SKM-1 (cell line): ENCODE measurements at regions not wholly inside any gene's neighbourhood (a gene's known extent, or its start where the extent isn't known, plus 50 kb on each side); places are given as distances from the start of the nearest gene placed in this dataset.

Source experiments
- DNase-seq: peaks from one replicate; lab custom pipeline; 2025; ENCODE audit not compliant: unreplicated experiment; lab: John Stamatoyannopoulos, UW

DNA sequence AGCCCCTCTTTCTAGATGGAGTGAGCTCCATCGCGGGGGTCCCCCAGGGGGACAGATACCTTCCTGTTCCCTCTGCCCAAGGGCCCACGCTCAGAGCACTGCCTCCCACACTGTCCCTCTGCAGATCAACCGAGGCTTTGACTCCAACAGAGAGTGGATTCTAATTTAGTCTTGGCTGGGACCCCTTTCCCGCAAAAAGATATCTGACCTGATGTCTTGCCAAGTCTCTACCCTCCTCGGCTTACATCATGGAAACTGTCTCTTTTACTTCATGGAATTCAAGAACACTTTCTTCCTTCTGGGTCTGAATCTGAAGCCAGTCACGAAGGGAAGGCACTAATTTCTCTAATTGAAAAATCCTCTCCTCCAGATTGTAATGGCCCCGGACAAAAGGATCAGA, 278.0 kb downstream of the BMP7 start:
- DNase-seq: no peak

DNA sequence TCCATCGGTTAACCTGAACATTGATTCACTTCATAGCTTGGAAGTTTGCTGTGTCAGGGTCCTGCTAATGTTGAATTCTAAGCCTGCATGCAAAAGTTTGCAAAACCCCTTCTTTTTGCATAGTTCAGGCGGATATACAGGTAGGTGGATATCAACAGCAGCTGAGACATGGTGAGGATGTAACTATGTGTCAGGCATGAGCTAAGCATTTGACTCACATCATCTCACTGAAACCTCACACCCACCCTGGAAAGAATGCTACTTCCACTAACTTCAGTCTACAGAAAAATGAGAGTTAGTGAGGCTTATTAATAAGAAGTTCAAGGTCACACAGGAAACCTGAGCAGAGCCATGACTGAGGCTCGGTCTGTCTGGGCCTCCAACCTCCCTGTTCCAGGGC, 276.9 kb downstream of the BMP7 start:
- DNase-seq: no peak

DNA sequence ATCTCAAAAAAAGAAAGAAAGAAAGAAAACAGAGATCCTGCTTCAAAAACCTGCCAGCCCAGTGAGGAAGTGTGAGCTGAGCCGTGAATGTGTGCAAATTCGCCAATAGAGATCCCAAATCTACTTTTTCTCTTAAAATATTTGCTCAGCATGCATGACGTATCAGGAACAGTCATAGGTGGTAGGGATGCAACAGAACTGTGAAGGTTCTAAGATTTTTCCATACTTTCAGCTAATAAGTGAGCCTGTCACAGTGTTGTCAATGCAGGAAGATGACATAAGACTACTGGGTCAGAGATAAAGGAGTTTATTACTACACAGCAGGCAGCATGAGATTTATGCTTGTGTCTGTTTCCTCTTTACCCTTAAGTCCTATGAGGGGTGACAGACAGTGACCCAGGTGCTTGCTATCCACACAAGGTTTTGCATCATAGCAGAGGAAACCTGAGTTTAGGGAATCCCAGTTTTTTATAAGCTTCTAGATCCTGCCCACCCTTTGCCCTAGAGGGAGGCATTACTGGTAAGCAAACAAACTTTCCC, 273.4 kb downstream of the BMP7 start:
- DNase-seq: no peak

DNA sequence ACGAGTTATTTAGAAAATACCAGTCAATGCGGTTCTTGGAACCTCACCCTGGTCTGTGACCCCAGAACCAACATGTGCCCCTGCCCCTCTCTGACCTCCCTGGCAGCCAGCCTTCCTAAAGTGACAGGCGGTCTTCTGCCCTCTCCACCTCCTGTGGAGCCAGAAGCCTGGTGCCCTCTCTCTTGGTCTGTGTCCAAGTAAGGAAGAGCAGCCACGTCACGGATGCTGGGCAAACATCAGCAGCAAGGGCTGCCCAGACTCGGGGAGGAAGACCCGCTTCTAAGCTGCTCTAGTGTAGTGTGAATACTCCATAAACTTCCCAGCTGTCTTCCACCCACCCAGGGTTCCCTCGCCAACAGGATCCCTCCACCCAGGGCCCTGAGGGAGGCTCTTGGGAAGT, 272.4 kb downstream of the BMP7 start:
- no peak for DNase-seq

DNA sequence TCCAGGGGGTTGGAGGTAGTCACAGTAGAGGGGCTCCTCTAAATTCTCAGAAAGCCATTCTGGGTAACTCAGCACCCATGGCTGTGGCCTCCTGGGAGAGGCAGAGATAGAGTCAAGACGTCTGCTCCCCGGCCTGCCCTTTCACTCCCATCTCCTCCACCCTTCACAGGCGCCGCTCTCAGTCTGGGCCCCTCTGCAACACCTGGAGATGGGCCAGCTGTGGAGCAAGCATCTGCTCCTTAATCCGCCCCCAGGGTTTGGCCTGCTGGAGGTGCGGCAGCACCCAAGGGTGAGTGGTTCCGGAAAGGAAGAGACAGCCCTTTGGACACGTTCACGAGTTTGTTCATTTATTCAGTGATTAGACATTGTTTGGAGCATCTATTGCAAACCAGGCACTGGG, 271.3 kb downstream of the BMP7 start:
- no peak for DNase-seq

DNA sequence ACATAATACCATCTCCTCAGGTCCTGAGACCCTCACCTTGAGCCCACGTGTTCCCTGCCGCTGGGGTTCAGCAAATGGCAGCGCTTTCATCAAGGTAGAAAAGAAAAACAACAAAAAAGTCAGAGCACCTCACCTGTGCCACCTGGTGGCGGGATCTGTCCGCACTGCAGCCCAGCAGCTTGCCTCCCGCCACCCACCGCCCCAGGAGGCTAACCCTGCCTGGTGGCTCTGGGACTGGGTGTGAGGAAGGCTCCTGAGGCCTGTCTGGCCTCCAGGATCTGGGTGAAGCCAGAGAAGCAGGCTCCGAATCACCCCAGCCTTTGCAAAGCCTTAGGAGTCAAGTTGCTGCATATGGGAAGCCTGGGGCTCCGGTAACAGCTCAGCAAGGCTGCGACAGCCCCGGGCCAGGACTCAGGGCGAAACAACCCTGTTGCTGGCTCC, 270.8 kb downstream of the BMP7 start:
- no peak for DNase-seq

DNA sequence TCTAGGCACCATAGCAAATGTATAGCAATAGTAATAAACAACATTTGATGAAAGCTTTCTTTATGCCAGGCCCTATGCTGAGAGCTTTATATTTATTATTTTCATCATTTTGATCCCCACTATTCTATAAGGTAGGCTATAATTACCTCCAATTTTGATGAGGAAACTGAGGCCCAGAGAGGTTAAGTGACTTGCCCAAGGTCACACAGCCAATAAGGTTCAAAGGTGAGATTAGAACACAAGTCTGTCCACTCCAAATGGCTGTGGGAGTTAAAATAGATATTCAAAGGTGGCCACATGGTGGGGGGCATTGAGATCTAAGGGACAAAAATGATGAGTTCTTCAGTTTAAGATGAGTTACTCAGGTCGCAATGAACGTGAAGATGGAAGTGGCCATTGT, 269.9 kb downstream of the BMP7 start:
- no peak for DNase-seq

DNA sequence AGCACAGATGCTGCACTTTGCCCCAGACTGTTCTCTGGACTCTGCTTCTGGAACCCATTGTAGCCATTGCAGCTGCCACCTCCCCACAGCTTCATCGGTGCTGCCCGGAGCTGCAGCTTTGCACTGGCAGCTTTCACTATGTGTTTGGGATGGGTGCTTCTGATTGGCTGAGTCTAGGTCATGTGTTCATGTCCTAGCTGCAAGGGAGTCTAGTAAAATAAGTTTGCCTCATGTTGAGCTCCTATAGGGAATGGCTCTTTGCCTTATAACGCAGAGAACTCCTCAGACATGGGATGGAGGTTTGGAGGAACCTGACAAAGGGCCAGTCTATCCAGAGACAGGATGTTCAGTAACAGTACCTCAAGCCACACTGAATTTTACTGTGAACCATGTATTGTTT, 268.0 kb downstream of the BMP7 start:
- no peak for DNase-seq

DNA sequence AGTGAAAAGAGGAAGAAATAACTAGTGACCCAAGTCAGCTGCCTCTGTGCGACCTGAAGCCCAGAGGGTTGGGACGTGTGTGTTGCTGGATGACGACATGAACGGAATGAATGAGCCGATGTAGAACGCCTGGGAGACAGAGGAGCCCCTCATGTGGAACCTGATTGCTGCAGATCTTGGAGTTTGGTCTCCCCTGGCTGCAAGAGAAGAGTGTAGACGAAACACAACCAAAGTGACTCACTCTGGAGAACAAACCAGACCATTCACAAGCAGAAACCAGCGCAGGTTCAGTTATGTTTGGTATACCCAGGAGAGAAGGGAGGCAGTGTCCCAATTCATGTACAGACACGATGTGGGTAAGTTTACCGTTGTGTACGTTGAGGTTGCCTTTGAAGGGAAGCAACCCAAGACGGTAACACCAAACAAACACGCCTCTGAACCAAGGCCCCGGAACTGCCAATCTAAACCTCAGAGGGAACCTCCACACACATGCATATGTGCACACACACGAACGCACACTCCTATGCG, 265.9 kb downstream of the BMP7 start:
- DNase-seq: no peak

DNA sequence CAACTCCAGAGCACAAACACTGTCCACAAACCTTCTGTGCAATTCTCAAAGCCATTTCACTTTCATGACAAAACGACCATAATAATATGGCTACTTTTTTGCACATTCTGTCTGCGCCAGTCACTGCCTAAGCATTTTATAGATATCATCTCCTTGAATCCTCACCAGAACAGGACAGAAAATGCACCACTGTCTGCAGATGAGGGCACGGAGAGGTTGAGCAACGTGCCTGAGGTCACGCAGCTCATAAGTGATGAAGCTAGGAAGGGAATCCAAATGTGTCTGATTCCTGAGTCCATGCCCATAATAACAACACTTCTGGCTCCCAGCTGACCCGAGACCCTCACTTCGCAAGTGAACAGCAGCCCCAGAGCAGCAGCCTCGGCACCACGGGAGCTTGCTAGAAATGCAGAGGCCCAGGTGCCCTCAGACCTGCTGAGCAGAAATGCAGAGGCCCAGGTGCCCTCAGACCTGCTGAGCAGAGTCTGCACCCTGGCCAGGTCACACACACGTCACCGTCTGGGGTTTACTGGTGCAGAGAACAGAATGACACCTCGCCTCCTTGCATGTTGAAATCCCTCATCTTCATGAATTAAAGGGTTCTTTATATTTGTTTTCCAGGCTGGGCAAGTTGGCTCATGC, 265.2 kb downstream of the BMP7 start:
- no peak for DNase-seq

DNA sequence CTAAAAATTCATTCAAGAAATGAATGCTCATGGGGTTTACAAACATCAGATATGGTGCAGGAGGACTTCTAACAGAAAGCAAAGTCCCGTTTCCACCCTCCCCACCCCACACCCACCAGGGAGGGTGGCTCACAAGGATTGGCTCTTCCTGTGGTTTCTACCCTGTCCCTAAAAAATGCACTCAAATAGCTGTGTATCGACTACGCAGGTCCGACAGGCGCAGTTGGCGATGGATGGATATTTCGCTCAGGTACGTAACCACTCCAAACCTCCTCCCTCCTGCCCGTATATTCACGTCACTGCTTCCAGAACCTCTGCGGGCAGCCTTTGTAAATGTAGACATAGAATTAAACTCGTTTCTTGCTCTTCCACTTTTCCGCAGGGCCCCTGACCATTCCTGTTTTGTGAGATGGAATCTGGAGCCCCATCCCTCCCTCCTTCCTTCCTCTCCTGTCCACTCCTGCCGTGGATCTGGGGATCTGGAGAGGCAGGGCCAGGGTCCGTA, 264.3 kb downstream of the BMP7 start:
- no peak for DNase-seq

DNA sequence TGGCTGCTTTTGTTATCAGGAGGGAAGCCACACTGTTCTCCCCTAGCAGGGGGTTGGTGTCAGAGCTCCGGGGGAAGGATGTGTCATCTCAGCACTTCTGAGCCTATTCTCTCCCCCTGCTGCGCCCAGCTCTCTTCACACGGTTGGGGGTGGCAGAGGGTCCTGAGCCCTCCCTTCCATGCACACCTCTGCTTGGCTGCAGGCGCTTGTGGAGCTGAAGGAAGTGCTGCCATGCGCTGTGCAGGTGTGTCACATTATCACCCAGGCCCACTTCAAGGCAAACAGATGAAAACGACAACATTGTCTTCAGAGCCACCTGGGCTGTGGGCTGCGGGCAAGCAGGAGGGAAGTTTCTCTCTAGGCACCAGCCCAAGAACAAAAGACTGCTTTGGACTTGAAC, 263.4 kb downstream of the BMP7 start:
- no peak for DNase-seq

DNA sequence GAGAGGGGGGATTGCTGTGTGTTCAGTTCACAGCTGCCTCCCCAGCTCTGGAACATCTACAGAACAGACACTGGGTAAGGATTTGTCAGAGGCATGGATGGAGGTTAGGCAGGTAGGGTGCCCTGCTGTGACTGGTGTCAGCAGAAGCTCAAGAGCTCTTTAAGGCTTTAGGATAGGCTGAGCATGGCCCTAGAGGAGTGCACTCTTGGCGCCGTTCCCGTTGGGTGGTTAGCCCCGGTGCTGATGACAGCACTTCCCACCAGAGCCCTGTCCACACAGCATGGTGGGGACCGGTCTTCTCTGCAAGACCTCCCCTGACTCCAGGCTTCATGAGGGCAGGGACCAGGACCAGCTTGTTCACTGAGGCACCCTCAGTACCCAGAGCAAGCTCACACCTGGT, 262.0 kb downstream of the BMP7 start:
- no peak for DNase-seq

DNA sequence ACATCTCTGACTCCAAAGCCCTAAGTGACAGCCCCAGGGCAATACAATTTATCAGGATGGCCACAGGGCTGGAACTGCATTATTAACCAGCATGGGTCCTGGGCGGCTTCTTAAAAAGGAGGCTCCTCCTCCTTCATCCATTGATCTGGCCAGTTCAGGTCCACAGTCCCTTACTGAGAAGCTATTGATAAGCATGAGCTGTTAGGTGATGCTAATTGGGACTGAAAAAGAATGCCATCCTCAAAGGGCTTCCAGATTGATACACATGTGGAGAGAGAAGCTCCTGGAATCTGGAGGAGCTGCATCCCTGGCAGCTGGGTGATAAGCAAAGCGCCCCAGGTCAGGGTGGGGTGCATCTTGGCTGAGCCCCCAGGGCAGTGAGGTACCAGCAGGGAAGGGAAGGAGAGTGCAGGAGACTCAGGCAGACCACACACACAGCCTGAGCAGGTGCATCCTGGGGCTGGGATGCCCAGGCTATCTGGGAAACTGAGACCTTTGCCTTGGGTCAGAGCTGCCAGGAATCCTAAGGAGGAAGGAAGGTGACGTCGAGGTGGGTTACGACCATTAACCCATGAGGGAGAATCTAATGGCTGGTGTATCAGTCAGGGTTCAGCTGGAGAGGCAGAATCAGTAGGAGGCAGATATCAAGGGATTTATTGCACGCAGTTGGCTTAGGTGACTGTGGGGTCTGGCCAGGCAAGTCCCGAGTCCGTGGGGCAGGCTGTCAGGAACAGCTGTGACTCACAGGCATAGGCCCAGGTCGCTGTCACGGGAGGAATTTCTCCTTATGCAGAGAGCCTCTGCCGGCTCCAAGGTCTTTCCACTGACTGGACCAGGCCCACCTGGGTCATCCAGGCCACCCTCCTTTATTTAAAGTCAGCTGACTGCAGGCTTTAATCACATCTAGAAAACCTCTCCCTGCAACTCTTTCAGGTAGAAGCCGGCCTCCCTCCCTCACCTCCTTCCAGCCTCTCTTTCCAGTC, 261.2 kb downstream of the BMP7 start:
- no peak for DNase-seq

DNA sequence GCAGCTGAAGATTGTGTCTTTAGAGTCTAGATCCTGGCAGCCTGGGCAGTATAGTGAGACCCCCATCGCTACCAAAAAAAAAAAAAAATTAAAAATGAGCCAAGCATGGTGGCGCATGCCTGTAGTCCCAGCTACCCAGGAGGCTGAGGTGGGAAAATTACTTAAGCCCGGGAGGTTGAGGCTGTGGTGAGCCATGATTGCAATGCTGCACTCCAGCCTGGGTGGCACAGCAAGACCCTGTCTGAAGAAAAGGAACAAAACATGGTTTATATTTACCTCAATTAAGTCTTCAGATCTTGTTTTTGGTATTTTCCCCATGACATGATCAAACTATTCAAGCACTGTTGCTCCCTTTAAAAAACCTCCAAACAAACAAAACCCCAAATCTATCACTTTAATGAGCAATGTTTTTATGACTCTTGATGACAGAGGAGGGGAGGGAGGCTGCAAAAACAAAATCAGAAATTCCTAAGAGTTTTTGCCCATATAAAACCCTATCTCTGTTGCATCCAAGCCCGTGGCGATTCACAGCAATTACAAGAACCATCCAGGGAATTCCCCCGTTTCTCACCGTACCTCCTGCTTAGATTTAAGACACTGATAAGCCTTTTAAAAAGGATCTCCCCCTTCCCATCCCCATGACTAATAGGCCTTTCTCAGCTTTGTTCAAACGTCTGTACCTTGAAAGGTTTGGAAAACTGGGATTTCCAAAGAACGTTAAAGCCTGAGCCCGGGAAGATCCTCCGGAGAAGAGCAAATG, 259.9 kb downstream of the BMP7 start:
- DNase-seq: no peak

DNA sequence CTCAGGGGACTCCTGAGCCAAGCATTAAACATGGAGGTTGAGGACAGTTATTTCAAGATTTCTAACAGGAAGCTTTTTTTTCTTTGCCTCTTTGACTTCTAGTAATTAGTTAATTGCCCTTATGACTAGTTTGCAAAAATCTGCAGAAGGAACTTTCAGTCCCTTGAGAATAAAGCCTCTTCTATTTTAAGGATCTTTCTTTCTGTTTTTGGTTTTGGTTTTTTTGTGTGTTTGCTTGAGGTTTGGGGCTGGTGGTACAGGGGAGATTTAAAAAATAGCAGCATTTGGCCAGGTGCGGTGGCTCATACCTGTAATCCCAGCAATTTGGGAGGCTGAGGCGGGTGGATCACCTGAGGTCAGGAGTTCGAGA, 259.3 kb downstream of the BMP7 start:
- DNase-seq: no peak

DNA sequence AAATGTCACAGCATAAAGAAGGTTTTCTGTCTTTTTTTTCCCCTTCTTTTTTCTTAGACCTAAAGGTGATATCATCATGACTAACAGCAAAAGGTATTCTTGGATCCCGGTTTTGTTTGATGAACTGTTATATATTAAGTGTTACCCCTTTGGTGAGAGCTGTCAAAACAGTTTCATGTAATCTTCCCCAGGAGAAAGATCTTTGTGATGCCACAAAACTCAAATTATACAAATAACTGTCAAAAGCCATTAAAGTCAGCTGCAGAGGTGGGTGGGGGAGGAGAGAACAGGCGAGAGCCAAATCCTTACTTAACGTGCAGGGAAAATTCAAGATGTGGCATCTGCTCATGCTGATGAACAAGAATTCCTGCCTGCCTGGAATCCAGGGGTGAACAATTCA, 258.2 kb downstream of the BMP7 start:
- DNase-seq: no peak

DNA sequence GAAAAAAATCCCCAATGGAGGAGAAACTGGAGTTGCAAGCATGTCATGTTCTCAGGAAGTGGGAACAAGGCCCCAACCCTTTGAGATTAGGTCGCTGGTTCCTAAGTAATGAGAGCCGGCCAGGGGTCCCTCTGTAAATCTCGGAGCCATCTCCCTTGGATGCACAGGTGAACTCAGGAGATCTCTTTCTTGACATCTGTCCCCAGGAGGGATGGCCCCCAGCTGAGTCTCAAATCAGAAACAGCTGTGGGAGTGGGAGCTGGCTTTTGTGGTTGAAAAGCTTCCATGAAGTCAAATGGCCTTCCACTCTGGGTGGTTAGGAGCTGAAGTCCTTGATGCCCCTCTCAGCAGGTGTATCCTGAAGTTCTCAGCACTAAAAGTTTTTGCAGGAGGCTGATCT, 257.1 kb downstream of the BMP7 start:
- no peak for DNase-seq

DNA sequence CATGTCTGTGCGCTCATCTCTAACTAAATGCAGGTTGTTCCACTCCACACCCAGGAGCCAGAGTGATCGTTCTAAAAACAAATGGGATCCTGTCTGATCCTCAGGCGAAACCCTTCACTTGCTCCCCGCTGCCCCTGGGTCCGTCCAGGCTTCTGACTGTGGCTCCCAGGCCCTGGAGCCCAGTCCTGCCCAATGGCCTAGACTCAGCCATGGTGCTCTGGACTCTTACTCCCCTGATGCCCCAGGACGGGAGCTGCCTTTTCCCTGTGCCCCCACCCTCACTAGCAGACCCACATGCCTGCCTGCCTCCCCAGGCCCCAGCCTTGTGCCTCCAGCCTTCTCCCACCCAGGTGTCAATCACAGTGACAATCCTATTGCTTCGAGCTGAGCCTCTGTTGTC, 256.7 kb downstream of the BMP7 start:
- no peak for DNase-seq

DNA sequence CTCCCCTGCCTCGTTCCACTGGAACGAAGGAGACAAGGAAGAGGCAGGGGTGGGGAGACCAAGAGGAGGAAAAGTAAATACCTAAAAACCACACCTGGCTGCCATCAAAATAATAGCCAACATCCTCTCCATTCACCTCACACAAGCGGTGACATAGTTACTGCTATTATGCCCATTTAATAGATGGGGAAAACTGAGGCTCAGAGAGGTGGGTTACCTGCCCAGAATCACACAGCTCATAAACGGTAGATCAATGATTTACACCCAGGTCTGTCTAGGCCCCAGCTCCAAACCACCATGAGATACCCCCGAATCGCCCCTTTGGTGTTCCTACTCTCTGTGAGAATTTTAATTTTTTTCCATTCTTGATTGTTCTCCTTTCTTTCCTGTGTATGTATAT, 253.8 kb downstream of the BMP7 start:
- DNase-seq: no peak

DNA sequence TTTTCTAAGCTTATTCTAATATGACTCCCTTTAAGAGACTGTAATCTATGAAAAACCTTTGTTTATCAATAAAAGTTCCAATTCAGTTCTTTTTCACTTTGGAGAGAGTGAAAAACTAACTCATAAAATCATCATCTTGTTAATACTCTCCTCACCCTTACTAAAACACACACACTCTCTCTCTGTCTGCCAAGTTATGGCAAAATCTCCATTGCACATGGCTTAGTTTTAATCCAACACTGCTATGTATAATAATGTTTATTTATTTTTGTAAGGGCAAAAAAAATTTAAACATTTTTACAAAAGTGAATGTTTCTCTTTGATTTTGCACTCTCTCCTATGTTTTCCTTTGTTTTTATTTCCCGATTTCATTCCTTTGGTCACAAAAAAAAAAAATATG, 253.2 kb downstream of the BMP7 start:
- DNase-seq: no peak
